ENCODE measurements at regions not wholly inside any gene's neighbourhood (a gene's known extent, or its start where the extent isn't known, plus 50 kb on each side); places are given as distances from the start of the nearest gene placed in this dataset.

DNA sequence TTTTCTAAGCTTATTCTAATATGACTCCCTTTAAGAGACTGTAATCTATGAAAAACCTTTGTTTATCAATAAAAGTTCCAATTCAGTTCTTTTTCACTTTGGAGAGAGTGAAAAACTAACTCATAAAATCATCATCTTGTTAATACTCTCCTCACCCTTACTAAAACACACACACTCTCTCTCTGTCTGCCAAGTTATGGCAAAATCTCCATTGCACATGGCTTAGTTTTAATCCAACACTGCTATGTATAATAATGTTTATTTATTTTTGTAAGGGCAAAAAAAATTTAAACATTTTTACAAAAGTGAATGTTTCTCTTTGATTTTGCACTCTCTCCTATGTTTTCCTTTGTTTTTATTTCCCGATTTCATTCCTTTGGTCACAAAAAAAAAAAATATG, 253.2 kb downstream of the BMP7 start:
- DNase-seq = no peak
- in situ Hi-C loops (cut with HindIII; ENCODE audit: low pct_ligation_motif_present, low pct_unique_long_range_greater_than_20kb, low sequenced_read_pairs) = no loop called here

DNA sequence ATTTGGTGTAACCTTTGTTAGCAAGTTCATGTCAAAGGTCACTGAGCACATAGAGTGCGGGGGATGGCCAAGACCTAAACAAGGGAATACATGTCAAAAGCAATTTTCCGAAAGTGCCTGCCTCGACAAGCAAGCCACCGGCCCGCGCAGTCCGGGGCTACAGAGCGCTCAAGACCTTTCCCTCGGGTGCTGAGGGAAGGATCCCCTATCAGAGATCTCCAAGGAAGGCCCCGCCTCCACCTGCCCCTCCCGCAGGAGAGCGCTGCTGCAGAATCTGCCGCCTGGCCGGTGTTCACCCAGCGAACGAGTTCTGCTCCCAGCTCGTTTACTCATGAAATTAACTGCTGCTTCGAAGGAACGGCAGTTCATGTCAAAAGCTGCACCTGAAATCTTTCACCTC, 252.7 kb downstream of the BMP7 start:
- in situ Hi-C loops (cut with HindIII; ENCODE audit: low pct_ligation_motif_present, low pct_unique_long_range_greater_than_20kb, low sequenced_read_pairs) = no loop called here
- DNase-seq = no peak

DNA sequence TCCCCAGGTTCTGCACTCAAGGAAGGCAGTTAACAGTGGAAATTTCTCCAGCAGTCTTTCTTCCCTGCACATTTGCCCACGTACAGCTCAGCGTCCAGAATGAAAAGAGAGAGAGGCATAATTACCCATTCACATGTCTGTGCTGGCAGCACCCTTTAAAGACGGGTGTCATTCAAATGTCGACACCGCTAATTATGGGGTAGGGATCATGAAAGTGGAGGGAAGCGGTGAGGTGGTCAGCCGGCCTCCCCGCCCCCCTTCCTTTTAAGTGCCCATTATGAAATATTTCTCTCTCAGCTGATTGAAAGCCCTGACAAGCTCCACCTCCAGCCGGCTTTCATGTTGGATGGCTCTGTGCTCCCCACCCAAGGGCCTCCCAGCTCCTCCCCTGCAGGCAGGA, 246.1 kb downstream of the BMP7 start:
- in situ Hi-C loops (cut with HindIII; ENCODE audit: low pct_ligation_motif_present, low pct_unique_long_range_greater_than_20kb, low sequenced_read_pairs) = no loop called here
- no peak for DNase-seq

DNA sequence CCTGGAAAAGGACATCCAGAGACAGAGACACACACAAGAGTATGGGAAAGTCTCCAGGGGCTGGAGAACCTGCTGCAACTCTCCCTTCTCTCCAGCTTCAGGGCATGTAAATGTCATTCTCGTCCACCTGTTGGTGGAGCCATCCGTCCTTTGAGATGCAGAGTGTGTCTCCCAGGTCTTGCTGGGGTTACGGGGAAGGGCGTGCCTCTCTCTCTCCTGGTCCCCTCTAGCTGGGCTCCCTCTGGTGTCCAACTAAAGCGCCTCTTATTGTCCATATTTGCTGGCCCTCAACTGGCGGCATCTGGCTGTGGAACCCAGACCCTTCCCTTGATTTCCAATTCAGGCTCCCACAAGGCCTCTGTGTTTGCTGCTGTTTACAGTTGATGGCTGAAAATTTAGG, 244.1 kb downstream of the BMP7 start:
- in situ Hi-C loops (cut with HindIII; ENCODE audit: low pct_ligation_motif_present, low pct_unique_long_range_greater_than_20kb, low sequenced_read_pairs) = no loop called here
- no peak for DNase-seq

DNA sequence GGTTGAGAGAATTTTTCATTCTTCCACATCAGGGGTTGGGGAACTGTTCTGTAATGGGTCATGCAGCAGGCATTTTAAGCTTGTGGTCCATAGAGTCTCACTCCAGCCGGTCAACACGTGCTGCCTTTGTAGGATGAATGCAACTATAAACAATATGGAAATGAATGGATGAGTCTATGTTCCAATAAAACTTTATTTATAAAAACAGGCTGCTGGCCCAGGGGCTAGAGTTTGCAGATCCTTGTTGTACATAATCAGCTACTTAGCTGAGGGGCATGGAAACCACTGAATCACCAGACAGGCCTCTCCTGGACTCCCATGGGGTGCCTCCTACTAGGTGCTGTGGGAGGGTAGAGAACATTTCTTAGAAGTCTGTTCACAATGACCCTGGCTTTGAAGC, 243.4 kb downstream of the BMP7 start:
- DNase-seq = no peak
- in situ Hi-C loops (cut with HindIII; ENCODE audit: low pct_ligation_motif_present, low pct_unique_long_range_greater_than_20kb, low sequenced_read_pairs) = no loop called here

DNA sequence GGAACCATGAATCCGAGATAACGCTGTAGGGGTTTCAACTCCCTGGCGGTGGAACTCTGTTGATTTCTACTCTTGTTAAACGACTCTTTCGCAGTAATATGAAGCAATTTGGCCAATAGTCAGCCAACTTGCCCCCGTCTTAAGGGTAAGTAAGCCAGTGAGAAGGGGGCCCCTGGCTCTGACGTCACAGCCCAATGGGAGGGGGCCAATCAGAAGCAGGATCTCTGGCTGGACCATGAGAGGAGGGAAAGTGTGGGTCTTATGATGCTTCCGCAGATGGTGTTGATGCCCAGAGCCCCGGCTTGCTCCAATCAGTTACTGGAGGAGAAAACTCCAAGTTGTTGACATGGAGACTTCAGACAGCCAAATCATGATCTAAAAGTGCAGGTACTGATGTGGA, 242.4 kb downstream of the BMP7 start:
- in situ Hi-C loops (cut with HindIII; ENCODE audit: low pct_ligation_motif_present, low pct_unique_long_range_greater_than_20kb, low sequenced_read_pairs) = no loop called here

DNA sequence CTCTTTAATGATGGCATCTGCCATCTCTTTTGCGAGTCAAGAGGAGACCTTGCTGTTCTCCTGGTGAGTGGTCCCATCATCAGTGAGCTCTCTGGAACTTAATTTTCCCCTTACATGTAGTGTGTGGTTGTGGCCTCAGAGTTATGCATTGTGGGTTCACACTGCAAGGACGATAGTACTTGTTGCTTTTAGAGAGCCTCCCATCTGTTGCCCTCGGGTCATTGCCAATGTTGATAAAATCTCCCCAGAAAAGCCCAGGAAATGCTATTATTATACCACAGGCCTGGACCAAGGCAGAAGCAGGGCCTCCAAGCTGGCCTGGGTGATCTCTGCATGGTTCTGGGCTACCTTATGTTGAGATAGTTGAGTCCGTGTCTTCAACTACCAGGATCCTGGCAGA, 241.6 kb downstream of the BMP7 start:
- in situ Hi-C loops (cut with HindIII; ENCODE audit: low pct_ligation_motif_present, low pct_unique_long_range_greater_than_20kb, low sequenced_read_pairs) = no loop called here

More for the DNA sequence above, 242.4 kb downstream of the BMP7 start:
- DNase-seq = no peak

DNA sequence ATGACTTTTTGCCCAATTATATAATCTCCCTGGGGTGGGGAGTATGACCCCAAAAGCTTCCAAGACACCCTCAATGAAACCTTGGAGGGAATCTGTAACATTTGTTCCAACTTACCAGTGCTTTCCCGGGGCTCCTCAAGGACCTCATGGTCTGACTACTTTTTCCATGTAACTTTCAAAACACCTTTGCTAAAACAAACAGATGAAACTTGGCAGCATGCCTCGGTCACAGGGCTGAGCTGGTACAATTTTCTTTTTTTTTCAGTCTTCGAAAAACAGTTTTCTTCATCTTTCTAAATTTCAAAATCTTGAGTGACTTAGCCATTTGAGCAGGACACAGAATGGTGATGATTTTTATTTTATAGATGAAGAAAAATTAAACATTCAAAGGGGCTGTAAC, 241.2 kb downstream of the BMP7 start:
- in situ Hi-C loops (cut with HindIII; ENCODE audit: low pct_ligation_motif_present, low pct_unique_long_range_greater_than_20kb, low sequenced_read_pairs) = no loop called here
- no peak for DNase-seq

More for the DNA sequence above, 241.6 kb downstream of the BMP7 start:
- no peak for DNase-seq

DNA sequence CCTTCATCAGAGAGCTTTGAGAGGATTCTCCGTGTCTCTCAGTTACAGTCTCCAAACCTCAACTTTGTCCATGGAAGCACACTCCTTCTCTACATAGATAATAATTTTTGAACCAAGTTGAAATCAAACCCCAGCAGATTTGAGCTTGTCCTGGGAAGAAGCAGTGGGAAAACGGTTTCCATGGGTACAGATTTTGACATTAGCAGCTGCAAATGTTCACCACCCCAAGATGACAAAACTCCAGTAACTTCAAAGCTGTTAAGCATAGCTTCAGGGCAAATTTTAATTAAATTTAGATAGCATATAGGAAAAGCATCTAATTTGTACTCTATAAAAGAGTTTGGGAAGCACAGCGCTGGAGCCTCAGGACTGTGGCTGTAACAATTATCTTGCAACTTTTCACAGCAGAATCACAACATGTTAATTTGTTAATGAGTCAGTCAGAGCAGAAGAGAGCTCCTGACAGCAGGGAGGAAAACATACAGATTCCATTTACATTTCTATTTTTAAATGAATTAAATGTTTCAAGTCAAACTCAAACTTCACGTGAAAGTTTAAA, 240.7 kb downstream of the BMP7 start:
- in situ Hi-C loops (cut with HindIII; ENCODE audit: low pct_ligation_motif_present, low pct_unique_long_range_greater_than_20kb, low sequenced_read_pairs) = no loop called here
- DNase-seq = no peak

DNA sequence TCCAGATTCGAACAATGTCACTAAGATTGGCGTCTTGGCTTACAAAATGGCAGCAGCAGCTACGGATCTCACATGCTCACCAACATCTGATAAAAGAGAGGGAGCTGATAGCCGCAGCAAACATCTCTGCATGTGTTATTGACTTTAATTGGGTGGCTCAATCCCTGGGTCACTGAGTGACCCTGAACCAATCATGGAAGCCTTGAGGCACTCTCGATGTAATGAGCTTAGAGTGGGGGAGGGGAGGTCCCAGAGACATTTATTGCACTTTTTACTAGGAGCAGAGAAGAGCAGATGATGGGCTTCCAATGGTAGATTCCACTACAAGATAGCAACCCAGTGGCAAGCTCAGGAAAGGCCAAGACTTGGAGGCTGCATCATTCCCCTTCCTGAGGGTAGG, 238.7 kb downstream of the BMP7 start:
- no peak for DNase-seq
- in situ Hi-C loops (cut with HindIII; ENCODE audit: low pct_ligation_motif_present, low pct_unique_long_range_greater_than_20kb, low sequenced_read_pairs) = no loop called here

DNA sequence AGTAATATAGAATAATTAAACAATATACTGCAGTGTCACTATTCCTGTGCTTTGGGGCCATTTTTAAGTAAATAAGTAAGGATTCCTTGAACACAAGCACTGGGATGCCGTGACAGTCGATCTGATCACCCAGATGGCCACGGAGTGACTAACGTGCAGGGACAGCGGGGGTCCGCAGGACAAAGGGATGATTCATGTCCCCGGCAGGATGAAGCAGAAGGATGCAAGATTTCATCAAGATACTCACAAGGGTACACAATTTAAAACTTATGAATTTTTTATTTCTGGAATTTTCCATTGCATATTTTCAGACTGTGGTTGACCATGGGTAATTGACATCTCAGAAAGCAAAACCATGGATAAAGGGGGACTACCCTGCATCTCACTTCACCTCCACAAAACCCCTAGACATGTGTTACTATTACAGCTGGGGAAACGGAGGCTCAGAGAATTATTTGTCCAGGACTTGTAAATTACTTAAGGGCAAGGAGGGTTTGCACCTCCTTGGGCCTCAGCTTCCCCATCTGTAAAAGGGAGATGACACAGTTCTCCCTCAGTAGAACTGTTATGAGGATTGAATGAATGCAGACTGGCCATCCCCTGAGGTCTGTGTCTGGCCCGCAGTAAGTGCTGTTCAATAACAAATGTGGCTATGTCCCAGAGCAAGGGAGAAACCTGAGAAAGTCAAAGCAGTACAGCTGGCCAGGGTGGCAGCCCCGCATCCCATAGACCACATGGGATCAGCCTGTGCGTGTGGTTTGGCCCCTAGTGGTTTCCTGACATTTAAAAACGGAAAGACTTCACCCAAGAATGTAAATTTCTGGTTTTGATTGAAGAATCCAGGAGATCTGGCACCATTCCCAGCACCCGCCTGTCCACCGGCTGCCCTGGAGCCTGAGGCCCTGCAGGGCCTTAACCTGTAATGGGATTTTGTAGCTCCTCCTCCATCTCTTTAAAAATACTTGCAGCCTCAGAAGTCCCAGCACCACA, 235.5 kb downstream of the BMP7 start:
- in situ Hi-C loops (cut with HindIII; ENCODE audit: low pct_ligation_motif_present, low pct_unique_long_range_greater_than_20kb, low sequenced_read_pairs) = no loop called here
- no peak for DNase-seq

DNA sequence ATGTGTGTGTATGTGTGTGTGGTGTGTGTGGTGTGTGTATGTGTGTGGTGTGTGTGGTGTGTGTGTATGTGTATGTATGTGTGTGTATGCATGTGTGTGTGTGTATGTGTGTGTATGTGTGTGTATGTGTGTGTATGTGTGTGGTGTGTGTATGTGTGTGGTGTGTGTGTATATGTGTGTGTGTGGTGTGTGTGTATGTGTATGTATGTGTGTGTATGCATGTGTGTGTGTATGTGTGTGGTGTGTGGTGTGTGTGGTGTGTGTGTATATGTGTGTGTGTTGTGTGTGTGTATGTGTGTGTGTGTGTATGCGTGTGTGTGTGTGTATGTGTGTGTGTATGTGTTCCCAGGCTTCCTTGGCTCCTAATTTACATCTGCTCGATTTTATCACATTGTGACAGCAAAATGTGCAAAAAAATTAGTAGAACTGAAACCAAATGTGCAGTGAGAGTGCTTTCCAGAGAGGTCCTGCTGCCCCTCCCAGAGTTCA, 234.5 kb downstream of the BMP7 start:
- in situ Hi-C loops (cut with HindIII; ENCODE audit: low pct_ligation_motif_present, low pct_unique_long_range_greater_than_20kb, low sequenced_read_pairs) = no loop called here
- DNase-seq = no peak

DNA sequence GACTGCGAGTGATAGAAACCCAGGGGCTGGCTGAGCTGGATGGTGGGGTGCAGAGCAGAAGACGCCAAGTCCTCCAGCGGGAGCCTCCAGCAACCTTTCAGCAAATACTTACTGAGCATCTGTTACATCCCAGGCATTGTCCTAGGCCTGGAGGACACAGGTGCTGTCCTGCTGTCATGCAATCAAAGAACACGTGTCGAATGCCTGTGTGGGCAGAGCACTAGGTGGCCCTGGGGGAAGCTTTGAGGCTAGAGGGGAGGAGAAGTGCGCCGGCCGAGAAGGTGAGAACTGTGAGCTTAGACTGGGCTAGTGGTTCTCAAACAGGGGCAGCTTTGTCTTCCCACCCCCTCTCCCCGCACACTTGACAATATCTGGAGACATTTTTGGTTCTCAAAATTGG, 233.6 kb downstream of the BMP7 start:
- in situ Hi-C loops (cut with HindIII; ENCODE audit: low pct_ligation_motif_present, low pct_unique_long_range_greater_than_20kb, low sequenced_read_pairs) = no loop called here
- DNase-seq = no peak

DNA sequence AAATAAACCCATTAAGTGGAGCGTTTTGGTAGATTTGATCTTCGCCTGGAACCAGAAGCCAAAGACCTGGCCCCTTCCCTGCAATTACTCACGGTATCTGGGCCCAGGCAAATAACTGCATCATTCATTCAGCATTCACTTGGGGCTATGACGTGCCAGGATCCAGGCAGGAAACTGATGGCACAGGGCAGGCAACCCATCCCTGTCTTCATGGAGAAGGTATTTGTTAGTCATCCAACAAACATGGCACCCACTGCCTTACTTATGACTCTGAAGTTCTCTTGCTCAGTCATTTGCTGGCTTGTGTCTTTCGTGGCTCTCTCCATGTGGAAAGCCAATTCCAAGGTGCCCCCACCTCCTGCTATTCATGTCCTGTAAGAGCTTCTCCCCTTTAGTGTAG, 232.4 kb downstream of the BMP7 start:
- in situ Hi-C loops (cut with HindIII; ENCODE audit: low pct_ligation_motif_present, low pct_unique_long_range_greater_than_20kb, low sequenced_read_pairs) = no loop called here
- DNase-seq = no peak

DNA sequence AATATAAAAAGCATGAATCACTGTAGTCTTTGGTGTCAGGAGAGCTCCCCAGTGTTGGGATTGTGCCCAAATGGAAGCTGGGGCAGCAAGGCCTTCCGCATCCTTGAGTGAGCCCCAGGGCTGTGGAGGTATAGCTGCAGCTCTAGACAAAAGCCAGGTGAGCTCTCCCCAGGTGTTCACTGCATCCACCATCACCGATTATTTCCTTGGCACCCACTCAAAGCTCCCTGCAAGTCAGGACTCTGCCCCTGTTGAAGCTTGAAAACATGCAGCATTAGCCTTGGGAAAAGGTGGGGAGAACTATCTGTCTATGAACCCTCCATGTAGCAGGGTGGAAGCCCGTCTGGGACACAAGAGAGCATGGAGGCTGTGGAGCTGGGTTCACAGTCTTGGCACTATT, 228.8 kb downstream of the BMP7 start:
- in situ Hi-C loops (cut with HindIII; ENCODE audit: low pct_ligation_motif_present, low pct_unique_long_range_greater_than_20kb, low sequenced_read_pairs) = no loop called here
- DNase-seq = no peak

DNA sequence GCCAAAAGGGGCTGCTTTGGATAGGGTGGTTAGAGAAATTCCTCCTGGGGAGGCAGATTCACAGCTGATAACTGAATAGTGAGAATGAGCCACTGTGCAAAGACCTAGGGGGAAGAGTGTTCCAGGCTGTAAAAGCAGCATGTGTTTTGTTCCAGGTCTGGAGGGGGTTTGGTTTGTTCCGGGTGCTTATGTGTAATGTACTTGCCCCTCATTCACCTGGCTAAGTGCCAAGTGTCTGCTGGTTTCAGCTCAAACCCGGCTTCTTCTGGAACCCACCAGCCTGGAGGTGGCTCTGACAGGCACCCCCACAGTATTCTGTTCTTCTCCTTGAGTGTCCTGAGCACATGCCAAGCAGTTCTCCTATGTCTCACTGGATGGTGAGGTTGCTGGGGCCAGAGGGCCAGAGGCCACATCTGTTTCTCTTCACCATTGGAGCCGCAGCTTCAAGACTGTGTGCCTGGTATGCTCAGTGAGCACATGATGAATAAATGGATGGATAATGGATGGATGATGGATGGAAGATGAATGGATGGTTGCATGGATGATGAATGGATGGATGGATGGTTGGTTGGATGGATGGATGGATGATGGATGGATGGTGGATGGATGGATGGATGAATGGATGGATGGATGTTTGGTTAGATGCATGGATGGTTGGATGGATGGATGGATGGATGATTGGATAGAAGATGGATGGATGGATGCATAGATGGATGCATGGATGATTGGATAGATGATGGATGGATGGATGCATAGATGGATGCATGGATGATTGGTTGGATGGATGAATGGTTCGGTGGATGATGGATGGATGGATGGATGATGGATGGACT, 227.6 kb downstream of the BMP7 start:
- DNase-seq = no peak
- in situ Hi-C loops (cut with HindIII; ENCODE audit: low pct_ligation_motif_present, low pct_unique_long_range_greater_than_20kb, low sequenced_read_pairs) = no loop called here

DNA sequence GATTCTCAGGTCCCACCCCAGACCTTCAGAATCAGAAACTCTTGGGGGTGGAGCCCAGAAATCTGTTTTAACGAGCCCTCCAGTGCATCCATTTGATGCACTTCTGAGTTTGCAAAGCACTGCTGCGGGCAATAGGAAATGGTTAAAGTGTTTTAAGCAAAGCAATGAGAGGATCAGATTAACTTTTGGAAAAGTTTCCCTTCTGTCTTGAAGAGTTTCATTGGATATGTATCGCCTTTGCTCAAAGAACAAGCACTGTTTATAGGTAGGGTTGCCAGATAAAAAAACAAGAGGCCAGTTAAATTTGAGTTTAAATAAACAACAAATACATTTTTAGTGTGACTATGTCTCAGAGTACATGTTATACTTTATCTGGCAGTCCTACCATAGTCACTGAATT, 226.0 kb downstream of the BMP7 start:
- DNase-seq = no peak
- in situ Hi-C loops (cut with HindIII; ENCODE audit: low pct_ligation_motif_present, low pct_unique_long_range_greater_than_20kb, low sequenced_read_pairs) = no loop called here

DNA sequence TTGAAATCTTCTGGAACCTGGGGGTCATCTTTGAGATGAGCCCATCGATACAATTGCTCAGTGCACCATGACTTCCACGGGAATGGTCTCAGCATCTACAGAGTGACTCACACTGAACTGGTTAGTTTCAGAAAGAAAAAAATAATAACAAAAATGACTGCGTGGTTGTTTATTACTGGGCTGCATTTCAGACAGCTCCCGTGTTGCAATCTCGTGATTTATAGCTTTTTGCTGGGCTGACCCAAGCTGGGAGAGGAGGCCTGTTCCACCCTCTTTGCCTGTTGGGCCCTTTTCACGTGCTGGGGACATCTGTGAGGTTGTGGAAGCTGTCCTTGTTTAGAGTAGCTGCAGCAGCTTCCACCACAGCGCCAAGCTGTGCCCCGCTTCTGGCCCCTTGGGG, 225.5 kb downstream of the BMP7 start:
- no peak for DNase-seq
- in situ Hi-C loops (cut with HindIII; ENCODE audit: low pct_ligation_motif_present, low pct_unique_long_range_greater_than_20kb, low sequenced_read_pairs) = no loop called here

DNA sequence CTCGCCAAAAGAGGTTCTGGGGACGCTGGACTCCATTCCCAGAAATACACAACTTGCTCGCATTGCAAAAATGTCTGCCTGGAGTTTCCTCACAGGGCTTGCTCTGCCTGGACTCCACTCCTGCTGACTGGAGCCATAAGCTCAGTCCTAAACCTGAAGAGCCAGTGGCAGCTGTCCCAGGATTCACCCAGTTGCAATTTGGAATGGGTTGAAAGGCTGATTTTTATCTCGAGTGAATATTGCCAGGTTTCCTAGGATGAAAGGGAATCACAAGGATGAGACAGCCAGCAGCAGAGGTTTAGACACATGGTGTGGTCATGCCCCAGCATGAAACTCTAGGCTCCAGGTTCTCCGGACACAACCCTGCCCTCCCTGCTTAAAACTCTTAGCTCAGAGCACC, 223.3 kb downstream of the BMP7 start:
- DNase-seq = no peak
- in situ Hi-C loops (cut with HindIII; ENCODE audit: low pct_ligation_motif_present, low pct_unique_long_range_greater_than_20kb, low sequenced_read_pairs) = no loop called here
